Mucosa of descending colon (tissue), 3 donors: ENCODE measurements at regions not wholly inside any gene's neighbourhood (a gene's known extent, or its start where the extent isn't known, plus 50 kb on each side); places are given as distances from the start of the nearest gene placed in this dataset.

ENCODE experiments used
- ATAC-seq: fragments of 200-7000 bp; cut with Tn5 transposase; one replicate; pipeline ENCODE4 v1.9.1; 2020; ENCODE audit warnings: mild to moderate bottlenecking, moderate library complexity
- DNase-seq, 3 donors: peaks; one replicate each; pipeline ENCODE4 v3.0.0-alpha.2; 2020
- H3K36me3 ChIP-seq: fragments of 200-600 bp; one replicate; pipeline ENCODE4 v1.8.0; 2021; ENCODE audit warnings: low read depth, mild to moderate bottlenecking
- H3K4me1 ChIP-seq: fragments of 200-600 bp; one replicate; pipeline ENCODE4 v1.8.0; 2021; ENCODE audit warnings: low read depth, mild to moderate bottlenecking
- H3K4me3 ChIP-seq: fragments of 200-600 bp; one replicate; pipeline ENCODE4 v1.8.0; 2021; ENCODE audit warnings: mild to moderate bottlenecking
- H3K9me3 ChIP-seq: fragments of 200-600 bp; one replicate; pipeline ENCODE4 v1.8.0; 2021; ENCODE audit warnings: mild to moderate bottlenecking
- intact Hi-C, 2 donors: fragments of 100-400 bp; cut with DNase I in 1 of 2; cut with micrococcal nuclease in 1 of 2; formaldehyde crosslinking; loops; one replicate each; pipeline versions ENCODE4 v1.11.0 to v1.11.1; 2022; cut with DNase I, micrococcal nuclease
- TF ChIP-seq, protein P1 (sequence below): fragments of 200-600 bp; IDR thresholded peaks from one replicate; pipeline ENCODE4 v1.8.0; 2022; ENCODE audit warnings: antibody characterized with exemption, mild to moderate bottlenecking
- donor health status: DM: no; HTN: no; CAD: no; lungs with moderate emphysema.
- donor health status: DM: no; HTN: no; CAD: no.
- donor health status: DM: no; HTN: yes; CAD: no.

DNA sequence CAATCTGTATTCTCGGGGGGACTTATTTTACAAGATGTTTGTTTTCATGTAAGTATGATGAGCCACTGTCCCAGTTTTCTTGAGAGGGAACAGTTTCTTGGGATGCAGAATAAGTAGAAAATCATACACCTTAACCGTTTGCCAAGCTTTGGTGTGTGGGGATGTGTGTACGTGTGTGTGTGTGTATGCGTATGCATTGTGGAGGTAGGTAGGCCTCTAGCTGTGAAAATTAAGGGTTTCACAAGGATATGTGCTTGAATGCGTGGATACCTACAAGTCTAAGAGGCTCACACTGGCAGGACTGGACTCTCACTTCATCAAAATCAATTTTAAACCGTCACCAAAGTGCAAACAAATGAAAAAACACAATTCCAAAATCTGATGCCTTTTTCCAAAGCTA lies 204.2 kb upstream of the RBMS1 start:
- Histone ChIP-seq H3K4me3 (no peak overlapping the region), H3K36me3 (no peaks in the 10 kb centered on the region), H3K9me3 (no peaks in the 10 kb centered on the region), H3K4me1 (no peaks in the 10 kb centered on the region)
- TF ChIP-seq, protein P1, sequence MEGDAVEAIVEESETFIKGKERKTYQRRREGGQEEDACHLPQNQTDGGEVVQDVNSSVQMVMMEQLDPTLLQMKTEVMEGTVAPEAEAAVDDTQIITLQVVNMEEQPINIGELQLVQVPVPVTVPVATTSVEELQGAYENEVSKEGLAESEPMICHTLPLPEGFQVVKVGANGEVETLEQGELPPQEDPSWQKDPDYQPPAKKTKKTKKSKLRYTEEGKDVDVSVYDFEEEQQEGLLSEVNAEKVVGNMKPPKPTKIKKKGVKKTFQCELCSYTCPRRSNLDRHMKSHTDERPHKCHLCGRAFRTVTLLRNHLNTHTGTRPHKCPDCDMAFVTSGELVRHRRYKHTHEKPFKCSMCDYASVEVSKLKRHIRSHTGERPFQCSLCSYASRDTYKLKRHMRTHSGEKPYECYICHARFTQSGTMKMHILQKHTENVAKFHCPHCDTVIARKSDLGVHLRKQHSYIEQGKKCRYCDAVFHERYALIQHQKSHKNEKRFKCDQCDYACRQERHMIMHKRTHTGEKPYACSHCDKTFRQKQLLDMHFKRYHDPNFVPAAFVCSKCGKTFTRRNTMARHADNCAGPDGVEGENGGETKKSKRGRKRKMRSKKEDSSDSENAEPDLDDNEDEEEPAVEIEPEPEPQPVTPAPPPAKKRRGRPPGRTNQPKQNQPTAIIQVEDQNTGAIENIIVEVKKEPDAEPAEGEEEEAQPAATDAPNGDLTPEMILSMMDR: no peak
- DNase-seq: no peak
- no peak for ATAC-seq
- intact Hi-C loops: no loop called here

GRCh38 chr2:160700021-160700814 lies 206.6 kb upstream of the RBMS1 start:
- ATAC-seq (no peak), DNase-seq (no peak)
- Histone ChIP-seq H3K4me3 (no peak overlapping the region), H3K9me3 (no peaks in the 10 kb centered on the region), H3K36me3 (no peaks in the 10 kb centered on the region), H3K4me1 (no peaks in the 10 kb centered on the region)
- intact Hi-C loops: no loop called here
- TF ChIP-seq, protein P1: no peak

- H3K4me1 ChIP-seq: no peaks in the 10 kb centered on the region
- intact Hi-C loops: no loop called here
These were observed 208.2 kb upstream of the RBMS1 start for GRCh38 chr2:160701822-160702221.

DNA sequence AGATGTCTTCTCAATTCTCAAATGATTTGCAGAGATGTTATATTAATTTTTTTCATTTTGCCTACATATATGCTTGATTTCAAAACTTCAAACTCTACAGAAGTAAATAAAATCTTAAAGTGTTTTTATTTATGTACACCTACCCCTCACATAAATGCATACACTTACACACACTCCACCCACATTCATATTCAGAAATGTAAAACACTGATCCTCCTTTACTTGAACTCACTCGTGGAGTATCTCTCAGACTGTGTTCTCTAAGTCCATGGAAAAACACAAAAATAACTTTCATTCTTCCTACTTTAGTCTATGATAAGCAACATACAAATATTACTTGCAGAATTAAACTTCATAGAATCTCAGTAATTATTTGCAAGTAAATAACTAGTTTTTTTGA lies 209.1 kb upstream of the RBMS1 start:
- no peaks in the 10 kb centered on the region for H3K9me3 ChIP-seq
- H3K4me1 ChIP-seq: no peaks in the 10 kb centered on the region
- intact Hi-C loops: no loop called here
- no peak for ATAC-seq
- DNase-seq: no peak
- TF ChIP-seq, protein P1: no peak
- no peak overlapping the region for H3K4me3 ChIP-seq
- H3K36me3 ChIP-seq: no peaks in the 10 kb centered on the region

More at GRCh38 chr2:160701822-160702221, 208.2 kb upstream of the RBMS1 start:
- no peak overlapping the region for H3K4me3 ChIP-seq
- TF ChIP-seq, protein P1: no peak
- no peaks in the 10 kb centered on the region for H3K36me3 ChIP-seq
- ATAC-seq (no peak), DNase-seq (no peak)
- no peaks in the 10 kb centered on the region for H3K9me3 ChIP-seq

DNA sequence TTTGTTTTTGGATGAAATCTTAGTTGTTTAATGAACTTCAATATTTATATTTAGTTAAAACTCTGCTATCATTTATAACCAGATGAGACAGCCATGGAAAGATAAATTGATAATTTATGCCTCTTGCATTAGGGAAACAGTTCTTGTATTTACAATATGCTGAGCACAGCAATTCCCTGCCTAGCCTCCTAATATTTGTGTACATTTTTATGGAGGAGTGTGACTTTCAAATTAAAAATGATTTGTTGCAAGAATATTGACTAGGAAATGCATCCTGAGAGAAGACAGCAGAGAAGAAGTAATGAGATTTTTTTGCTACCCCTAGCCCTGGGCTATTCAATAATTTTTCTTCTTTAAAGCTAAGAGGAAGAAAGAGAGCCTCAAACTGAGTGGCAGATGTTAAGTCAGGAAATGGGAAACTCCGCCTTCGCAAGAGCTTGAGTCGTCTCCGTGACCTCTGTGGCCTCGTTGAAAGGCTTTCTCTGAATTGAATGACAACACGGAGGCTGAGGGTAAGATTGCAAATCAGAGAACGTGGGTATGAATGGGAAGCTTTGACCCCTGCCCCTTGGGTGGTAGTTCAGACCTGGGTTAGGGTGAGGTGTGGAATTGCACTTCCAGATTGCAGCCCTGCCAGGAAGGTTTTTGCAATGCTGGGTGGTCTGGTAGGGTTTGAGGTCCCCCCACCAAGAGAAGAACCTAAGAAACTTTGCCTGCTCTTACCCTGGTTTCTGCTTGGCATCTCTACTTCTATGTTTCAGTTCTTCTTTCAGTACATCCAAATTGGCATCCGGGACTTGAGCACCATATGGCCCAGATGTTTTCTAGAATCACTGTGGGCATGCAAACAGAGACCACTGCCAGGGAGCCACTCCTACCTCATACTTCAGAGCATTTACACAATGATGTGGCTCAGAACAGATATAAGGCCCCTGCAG lies 210.3 kb upstream of the RBMS1 start:
- no peaks in the 10 kb centered on the region for H3K4me1 ChIP-seq
- ATAC-seq (peak; percentile 38), DNase-seq (peak in 1 of 3 donors; percentile 31)
- no peaks in the 10 kb centered on the region for H3K36me3 ChIP-seq
- intact Hi-C loops: no loop called here
- no peaks in the 10 kb centered on the region for H3K9me3 ChIP-seq
- TF ChIP-seq, protein P1: no peak
- H3K4me3 ChIP-seq: no peak overlapping the region
